ENCODE measurements at regions not wholly inside any gene's neighbourhood (a gene's known extent, or its start where the extent isn't known, plus 50 kb on each side); places are given as distances from the start of the nearest gene placed in this dataset.
"Not testable (repeated sequence)": the region's sequence is repeated elsewhere in the genome, so short reads cannot be mapped to it uniquely, and the experiment has no call there.

DNA sequence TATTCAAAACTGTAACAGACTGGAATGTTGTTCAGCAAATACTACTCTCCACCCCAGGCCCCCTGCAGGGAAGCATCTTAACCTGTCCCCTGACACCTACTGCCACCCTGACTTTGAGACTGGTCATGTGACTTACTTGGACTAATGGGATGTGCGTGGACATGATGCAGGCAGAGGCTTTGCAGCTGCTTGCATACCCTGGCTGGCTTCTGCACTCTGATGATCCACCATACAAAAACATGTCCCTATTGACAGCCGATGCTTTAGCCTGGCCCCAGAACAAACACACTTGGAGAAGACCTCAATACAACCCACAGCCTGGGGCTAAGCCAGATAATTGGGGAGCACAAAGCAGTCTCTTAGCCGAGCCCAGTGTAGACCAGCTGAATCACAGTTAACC lies 180.5 kb downstream of the ATP6V0E2 start:
- TF ChIP-seq, protein P1, sequence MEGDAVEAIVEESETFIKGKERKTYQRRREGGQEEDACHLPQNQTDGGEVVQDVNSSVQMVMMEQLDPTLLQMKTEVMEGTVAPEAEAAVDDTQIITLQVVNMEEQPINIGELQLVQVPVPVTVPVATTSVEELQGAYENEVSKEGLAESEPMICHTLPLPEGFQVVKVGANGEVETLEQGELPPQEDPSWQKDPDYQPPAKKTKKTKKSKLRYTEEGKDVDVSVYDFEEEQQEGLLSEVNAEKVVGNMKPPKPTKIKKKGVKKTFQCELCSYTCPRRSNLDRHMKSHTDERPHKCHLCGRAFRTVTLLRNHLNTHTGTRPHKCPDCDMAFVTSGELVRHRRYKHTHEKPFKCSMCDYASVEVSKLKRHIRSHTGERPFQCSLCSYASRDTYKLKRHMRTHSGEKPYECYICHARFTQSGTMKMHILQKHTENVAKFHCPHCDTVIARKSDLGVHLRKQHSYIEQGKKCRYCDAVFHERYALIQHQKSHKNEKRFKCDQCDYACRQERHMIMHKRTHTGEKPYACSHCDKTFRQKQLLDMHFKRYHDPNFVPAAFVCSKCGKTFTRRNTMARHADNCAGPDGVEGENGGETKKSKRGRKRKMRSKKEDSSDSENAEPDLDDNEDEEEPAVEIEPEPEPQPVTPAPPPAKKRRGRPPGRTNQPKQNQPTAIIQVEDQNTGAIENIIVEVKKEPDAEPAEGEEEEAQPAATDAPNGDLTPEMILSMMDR (IDR thresholded peaks at IDR 0.05; ENCODE audit: insufficient read depth, low read length) = not testable (repeated sequence)
- not testable (repeated sequence) for TF ChIP-seq POLR2AphosphoS5, GABPA (IDR thresholded peaks at IDR 0.05; ENCODE audit: low read depth)

Measured in HL-60 (cell line).